ENCODE measurements at regions not wholly inside any gene's neighbourhood (a gene's known extent, or its start where the extent isn't known, plus 50 kb on each side); places are given as distances from the start of the nearest gene placed in this dataset.

GRCh38 chr5:179420476-179420875 lies 75.2 kb upstream of the ADAMTS2 start:
- no peak overlapping the region for H3K4me3 ChIP-seq (ENCODE audit: low read depth, low read length)
- TF ChIP-seq POLR2A (IDR thresholded peaks at IDR 0.05; ENCODE audit: extremely low read depth, insufficient read length) (no peak), CTCF (IDR thresholded peaks at IDR 0.05; ENCODE audit: low read depth, low read length) (no peak), MAX (IDR thresholded peaks at IDR 0.05; ENCODE audit: low read depth, low read length) (no peak), MYC (IDR thresholded peaks at IDR 0.05; ENCODE audit: low read depth, low read length) (no peak)
- DNase-seq (ENCODE audit: low read depth) = no peak

- TF ChIP-seq CTCF (IDR thresholded peaks at IDR 0.05; ENCODE audit: low read depth, low read length) (no peak), MAX (IDR thresholded peaks at IDR 0.05; ENCODE audit: low read depth, low read length) (no peak), POLR2A (IDR thresholded peaks at IDR 0.05; ENCODE audit: extremely low read depth, insufficient read length) (no peak), MYC (IDR thresholded peaks at IDR 0.05; ENCODE audit: low read depth, low read length) (no peak)
- H3K4me3 ChIP-seq (ENCODE audit: low read depth, low read length) = no peak overlapping the region
- DNase-seq (ENCODE audit: low read depth) = no peak
Measured at GRCh38 chr5:179418972-179419371, 73.7 kb upstream of the ADAMTS2 start.

GRCh38 chr5:179417696-179418095 lies 72.4 kb upstream of the ADAMTS2 start:
- H3K4me3 ChIP-seq (ENCODE audit: low read depth, low read length) = no peak overlapping the region
- no peak for TF ChIP-seq MYC (IDR thresholded peaks at IDR 0.05; ENCODE audit: low read depth, low read length)
- no peak for TF ChIP-seq MAX (IDR thresholded peaks at IDR 0.05; ENCODE audit: low read depth, low read length)
- TF ChIP-seq POLR2A (IDR thresholded peaks at IDR 0.05; ENCODE audit: extremely low read depth, insufficient read length) = no peak
- no peak for TF ChIP-seq CTCF (IDR thresholded peaks at IDR 0.05; ENCODE audit: low read depth, low read length)
- DNase-seq (ENCODE audit: low read depth) = no peak

- DNase-seq (ENCODE audit: low read depth) = no peak
- no peak overlapping the region for H3K4me3 ChIP-seq (ENCODE audit: low read depth, low read length)
- TF ChIP-seq POLR2A (IDR thresholded peaks at IDR 0.05; ENCODE audit: extremely low read depth, insufficient read length) = no peak
- no peak for TF ChIP-seq CTCF (IDR thresholded peaks at IDR 0.05; ENCODE audit: low read depth, low read length)
- no peak for TF ChIP-seq MYC (IDR thresholded peaks at IDR 0.05; ENCODE audit: low read depth, low read length)
Measured at GRCh38 chr5:179417016-179417415, 71.8 kb upstream of the ADAMTS2 start.

GRCh38 chr5:179416114-179416822 lies 71.0 kb upstream of the ADAMTS2 start:
- DNase-seq (ENCODE audit: low read depth) = no peak
- TF ChIP-seq MAX (IDR thresholded peaks at IDR 0.05; ENCODE audit: low read depth, low read length) (no peak), MYC (IDR thresholded peaks at IDR 0.05; ENCODE audit: low read depth, low read length) (no peak), POLR2A (IDR thresholded peaks at IDR 0.05; ENCODE audit: extremely low read depth, insufficient read length) (no peak), CTCF (IDR thresholded peaks at IDR 0.05; ENCODE audit: low read depth, low read length) (no peak)
- H3K4me3 ChIP-seq (ENCODE audit: low read depth, low read length) = no peak overlapping the region
